HCT116 (cell line): ENCODE measurements at regions not wholly inside any gene's neighbourhood (a gene's known extent, or its start where the extent isn't known, plus 50 kb on each side); places are given as distances from the start of the nearest gene placed in this dataset.

ENCODE experiments used
- ATAC-seq: fragments of 200-7000 bp; cut with Tn5 transposase; 2 replicates; pipeline ENCODE4 v1.9.1; 2020; ENCODE audit warnings: mild to moderate bottlenecking, moderate library complexity
- BruUV-seq: library from RNA; stranded (reverse); fragments of 400-500 nt; replicated peaks from 2 replicates; lab custom pipeline; 2021; lab: Mats Ljungman, UMichigan
- CTCF ChIA-PET: fragments of 300-600 bp; sonication (Branson Sonifier 250); formaldehyde crosslinking; loops from one replicate; lab custom pipeline; 2021; ENCODE audit warnings: antibody characterized with exemption; lab: Charles Lee
- POLR2A ChIA-PET: fragments of 300-600, 350-600 bp; sonication (Branson Sonifier 250); formaldehyde crosslinking; loops from one replicate; lab custom pipeline; 2021; ENCODE audit warnings: antibody characterized with exemption; lab: Charles Lee
- RAD21 ChIA-PET, 2 experiments: fragments of 300-600 bp; sonication (Branson Sonifier 250); formaldehyde crosslinking; loops; one replicate each; lab custom pipeline; 2023; ENCODE audit warnings: low total read pairs in 2 of 2; ENCODE audit not compliant: uncharacterized antibody in 2 of 2, unreplicated experiment in 2 of 2, low non-redundant PET in 1 of 2; lab: Charles Lee
- DNase-seq: peaks from one replicate; pipeline ENCODE4 v3.0.0-alpha.2; 2010; ENCODE audit warnings: low read depth, low spot score
- H2AFZ ChIP-seq: fragments of 200-600 bp; shearing (Covaris generic), sonication (generic); 2 replicates; pipeline ENCODE4 v1.6.1; 2017; ENCODE audit warnings: low read depth, mixed run types, mixed read lengths, antibody characterized with exemption, low read length; ENCODE audit not compliant: poor library complexity, severe bottlenecking
- H3K27ac ChIP-seq: 2 replicates; pipeline ENCODE4 v1.5.1; 2012; ENCODE audit warnings: low read depth, low read length
- H3K27me3 ChIP-seq: fragments of 200-600 bp; sonication (generic); 2 replicates; pipeline ENCODE4 v1.6.1; 2016; ENCODE audit warnings: mixed run types, low read length, mixed read lengths; ENCODE audit not compliant: insufficient read depth
- H3K36me3 ChIP-seq, 2 experiments: fragments of 200-500 bp in 1 of 2; fragments of 200-600 bp in 1 of 2; sonication (Bioruptor generic) in 1 of 2; sonication (generic) in 1 of 2; 2 replicates each; pipeline versions ENCODE4 v1.5.1 to v1.6.1; 2014 to 2016; ENCODE audit warnings: low read length in 2 of 2, inconsistent platforms in 1 of 2, mixed read lengths in 1 of 2, mixed run types in 1 of 2; ENCODE audit not compliant: insufficient read depth in 2 of 2, control insufficient read depth in 1 of 2
- H3K4me1 ChIP-seq, 2 experiments: fragments of 200-600 bp in 1 of 2; sonication (generic) in 1 of 2; 2 replicates each; pipeline versions ENCODE4 v1.5.1 to v1.6.1; 2012 to 2017; ENCODE audit warnings: low read length in 2 of 2, inconsistent platforms in 1 of 2, mild to moderate bottlenecking in 1 of 2, mixed read lengths in 1 of 2, mixed run types in 1 of 2, moderate library complexity in 1 of 2; ENCODE audit not compliant: insufficient read depth in 2 of 2, control insufficient read depth in 1 of 2
- H3K4me2 ChIP-seq: fragments of 200-600 bp; sonication (generic); 2 replicates; pipeline ENCODE4 v1.6.1; 2017; ENCODE audit warnings: mixed run types, low read length, mixed read lengths
- H3K4me3 ChIP-seq, 2 experiments: fragments of 200-600 bp in 1 of 2; sonication (generic) in 1 of 2; replicated peaks in 1 of 2; 2 replicates each; pipeline ENCODE4 v1.5.1; 2011 to 2016; ENCODE audit warnings: low read length in 2 of 2, control low read depth in 1 of 2, low read depth in 1 of 2, mild to moderate bottlenecking in 1 of 2, mixed read lengths in 1 of 2, mixed run types in 1 of 2
- H3K79me2 ChIP-seq: fragments of 200-600 bp; sonication (generic); 2 replicates; pipeline ENCODE4 v1.6.1; 2017; ENCODE audit warnings: mild to moderate bottlenecking, mixed run types, low read length, moderate library complexity, mixed read lengths; ENCODE audit not compliant: insufficient read depth
- H3K9ac ChIP-seq: fragments of 200-600 bp; sonication (generic); 2 replicates; pipeline ENCODE4 v1.6.1; 2016; ENCODE audit warnings: low read length, mixed read lengths
- H3K9me2 ChIP-seq: fragments of 200-600 bp; sonication (generic), shearing (Covaris generic); 2 replicates; pipeline ENCODE4 v1.6.1; 2017; ENCODE audit warnings: mixed run types, mild to moderate bottlenecking, moderate library complexity; ENCODE audit not compliant: insufficient read depth
- H3K9me3 ChIP-seq, 2 experiments: fragments of 200-500 bp in 1 of 2; fragments of 200-600 bp in 1 of 2; sonication (Bioruptor generic) in 1 of 2; sonication (generic) in 1 of 2; 2 replicates each; pipeline ENCODE4 v1.6.1; 2014 to 2017; ENCODE audit warnings: low read length in 2 of 2, mixed read lengths in 2 of 2, inconsistent platforms in 1 of 2, low read depth in 1 of 2, mild to moderate bottlenecking in 1 of 2, mixed run types in 1 of 2, moderate library complexity in 1 of 2; ENCODE audit not compliant: control insufficient read depth in 1 of 2, insufficient read depth in 1 of 2
- H4K20me1 ChIP-seq: fragments of 200-600 bp; sonication (generic), shearing (Covaris generic); 2 replicates; pipeline ENCODE4 v1.6.1; 2017; ENCODE audit warnings: mixed run types, mild to moderate bottlenecking, moderate library complexity; ENCODE audit not compliant: insufficient read depth
- CEBPB ChIP-seq: IDR thresholded peaks from 2 replicates; pipeline ENCODE4 v1.6.1; 2012; ENCODE audit warnings: low read depth
- ELF1 ChIP-seq: IDR thresholded peaks from 2 replicates; pipeline ENCODE4 v1.6.1; 2012; ENCODE audit warnings: low read depth, borderline replicate concordance
- POLR2AphosphoS5 ChIP-seq: IDR thresholded peaks from 2 replicates; pipeline ENCODE4 v1.6.1; 2011; ENCODE audit warnings: mild to moderate bottlenecking, low read depth, low read length, moderate library complexity
- REST ChIP-seq: IDR thresholded peaks from 2 replicates; pipeline ENCODE4 v1.6.1; 2012; ENCODE audit warnings: low read depth
- SRF ChIP-seq: IDR thresholded peaks from 2 replicates; pipeline ENCODE4 v1.6.1; 2012; ENCODE audit warnings: low read depth
- TCF7L2 ChIP-seq: IDR thresholded peaks from 2 replicates; pipeline ENCODE4 v1.7.0; 2011; ENCODE audit warnings: borderline replicate concordance, inconsistent platforms; ENCODE audit not compliant: insufficient read depth, insufficient read length; ENCODE audit errors: extremely low read depth
- ZFX ChIP-seq: fragments of 450-650 bp; IDR thresholded peaks from 2 replicates; pipeline ENCODE4 v1.6.1; 2017
- ZNF274 ChIP-seq: fragments of 200-500 bp; sonication (Bioruptor generic); IDR thresholded peaks from 2 replicates; pipeline ENCODE4 v1.6.1; 2014; ENCODE audit warnings: mild to moderate bottlenecking, low read depth, low read length, inconsistent platforms
- intact Hi-C: fragments of 100-400 bp; cut with micrococcal nuclease; formaldehyde crosslinking; loops from 2 replicates; pipeline ENCODE4 v1.10.0; 2022
- TF ChIP-seq, protein P1 (sequence below): IDR thresholded peaks from 2 replicates; pipeline ENCODE4 v1.6.1; 2012
- TF ChIP-seq, protein P2 (sequence below): IDR thresholded peaks from 2 replicates; pipeline ENCODE4 v1.6.1; 2011; ENCODE audit warnings: mild to moderate bottlenecking, low read length, moderate library complexity; ENCODE audit not compliant: insufficient replicate concordance; ENCODE audit errors: extremely low read depth
- TF ChIP-seq, protein P3 (sequence below), 3 experiments: fragments of 200-600 bp in 1 of 3; sonication (generic) in 1 of 3; IDR thresholded peaks in 2 of 3; conservative IDR thresholded peaks in 1 of 3; 2 replicates each; pipeline ENCODE4 v1.5.1; 2012 to 2017; ENCODE audit warnings: low read depth in 2 of 3, low read length in 2 of 3, antibody characterized with exemption in 1 of 3, borderline replicate concordance in 1 of 3, control low read depth in 1 of 3, mild to moderate bottlenecking in 1 of 3, mixed read lengths in 1 of 3, mixed run types in 1 of 3, moderate library complexity in 1 of 3; ENCODE audit not compliant: insufficient read depth in 1 of 3

DNA sequence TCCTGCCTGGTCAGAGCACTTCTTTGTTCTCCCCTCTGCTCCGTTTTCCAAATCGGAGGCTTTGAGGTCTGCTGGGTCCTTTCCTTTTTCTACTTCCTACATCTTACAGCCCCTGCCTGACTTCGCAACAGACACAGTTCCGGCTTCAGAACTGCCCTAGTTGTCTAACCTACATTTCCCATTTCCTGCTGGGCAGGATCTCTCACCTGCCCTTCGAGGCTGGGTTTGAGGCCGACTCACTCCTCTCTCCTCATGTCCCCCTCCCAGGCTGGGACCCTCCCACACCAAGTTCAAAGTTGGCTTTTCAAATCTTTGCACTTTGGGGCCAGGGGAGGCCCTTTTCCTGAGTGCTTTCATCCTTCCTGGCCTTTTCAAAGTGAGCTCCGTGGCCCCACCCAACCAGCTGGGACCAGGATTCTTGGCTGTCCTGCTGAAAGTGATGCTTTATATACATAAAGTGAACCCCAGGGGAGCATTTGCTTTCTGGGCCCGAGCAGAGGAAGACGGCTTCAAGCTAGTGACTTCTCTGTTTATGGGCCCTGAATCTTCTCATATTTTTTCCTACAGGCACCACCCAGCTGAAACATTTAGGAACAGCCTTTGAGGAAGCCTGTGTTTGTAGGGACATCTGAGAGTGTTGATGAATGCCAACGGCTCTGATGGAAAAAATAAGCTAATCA is 281.0 kb upstream of the CRY1 start:
- CTCF ChIA-PET = no interaction called here
- POLR2A ChIA-PET = interaction anchor here (0.6 kb wide), 1 partner anchor 1780 kb away, joined by 3 read pairs; no protein-coding TSS in a partner anchor
- TF ChIP-seq REST (no peak), CEBPB (no peak), TCF7L2 (no peak), POLR2AphosphoS5 (no peak), ZFX (no peak), ZNF274 (no peak), ELF1 (no peak), SRF (no peak)
- TF ChIP-seq, protein P1, sequence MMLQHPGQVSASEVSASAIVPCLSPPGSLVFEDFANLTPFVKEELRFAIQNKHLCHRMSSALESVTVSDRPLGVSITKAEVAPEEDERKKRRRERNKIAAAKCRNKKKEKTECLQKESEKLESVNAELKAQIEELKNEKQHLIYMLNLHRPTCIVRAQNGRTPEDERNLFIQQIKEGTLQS = no peak
- TF ChIP-seq, protein P2, sequence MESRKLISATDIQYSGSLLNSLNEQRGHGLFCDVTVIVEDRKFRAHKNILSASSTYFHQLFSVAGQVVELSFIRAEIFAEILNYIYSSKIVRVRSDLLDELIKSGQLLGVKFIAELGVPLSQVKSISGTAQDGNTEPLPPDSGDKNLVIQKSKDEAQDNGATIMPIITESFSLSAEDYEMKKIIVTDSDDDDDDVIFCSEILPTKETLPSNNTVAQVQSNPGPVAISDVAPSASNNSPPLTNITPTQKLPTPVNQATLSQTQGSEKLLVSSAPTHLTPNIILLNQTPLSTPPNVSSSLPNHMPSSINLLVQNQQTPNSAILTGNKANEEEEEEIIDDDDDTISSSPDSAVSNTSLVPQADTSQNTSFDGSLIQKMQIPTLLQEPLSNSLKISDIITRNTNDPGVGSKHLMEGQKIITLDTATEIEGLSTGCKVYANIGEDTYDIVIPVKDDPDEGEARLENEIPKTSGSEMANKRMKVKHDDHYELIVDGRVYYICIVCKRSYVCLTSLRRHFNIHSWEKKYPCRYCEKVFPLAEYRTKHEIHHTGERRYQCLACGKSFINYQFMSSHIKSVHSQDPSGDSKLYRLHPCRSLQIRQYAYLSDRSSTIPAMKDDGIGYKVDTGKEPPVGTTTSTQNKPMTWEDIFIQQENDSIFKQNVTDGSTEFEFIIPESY = no peak
- TF ChIP-seq, protein P3, sequence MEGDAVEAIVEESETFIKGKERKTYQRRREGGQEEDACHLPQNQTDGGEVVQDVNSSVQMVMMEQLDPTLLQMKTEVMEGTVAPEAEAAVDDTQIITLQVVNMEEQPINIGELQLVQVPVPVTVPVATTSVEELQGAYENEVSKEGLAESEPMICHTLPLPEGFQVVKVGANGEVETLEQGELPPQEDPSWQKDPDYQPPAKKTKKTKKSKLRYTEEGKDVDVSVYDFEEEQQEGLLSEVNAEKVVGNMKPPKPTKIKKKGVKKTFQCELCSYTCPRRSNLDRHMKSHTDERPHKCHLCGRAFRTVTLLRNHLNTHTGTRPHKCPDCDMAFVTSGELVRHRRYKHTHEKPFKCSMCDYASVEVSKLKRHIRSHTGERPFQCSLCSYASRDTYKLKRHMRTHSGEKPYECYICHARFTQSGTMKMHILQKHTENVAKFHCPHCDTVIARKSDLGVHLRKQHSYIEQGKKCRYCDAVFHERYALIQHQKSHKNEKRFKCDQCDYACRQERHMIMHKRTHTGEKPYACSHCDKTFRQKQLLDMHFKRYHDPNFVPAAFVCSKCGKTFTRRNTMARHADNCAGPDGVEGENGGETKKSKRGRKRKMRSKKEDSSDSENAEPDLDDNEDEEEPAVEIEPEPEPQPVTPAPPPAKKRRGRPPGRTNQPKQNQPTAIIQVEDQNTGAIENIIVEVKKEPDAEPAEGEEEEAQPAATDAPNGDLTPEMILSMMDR (IDR thresholded peaks at IDR 0.05 in 2 of 3, conservative IDR thresholded peaks at IDR 0.05 in 1 of 3; ENCODE audit: borderline replicate concordance in 1 of 3, insufficient read depth in 1 of 3, low read depth in 2 of 3, low read length in 2 of 3) = no peak

More for the DNA sequence above, 281.0 kb upstream of the CRY1 start:
- Histone ChIP-seq H3K36me3 (no peaks in the 10 kb centered on the region), H3K9ac (no peak overlapping the region), H3K9me2 (no peaks in the 10 kb centered on the region), H3K79me2 (no peaks in the 10 kb centered on the region), H4K20me1 (no peaks in the 10 kb centered on the region), H3K4me2 (no peak overlapping the region), H3K4me3 (no peak overlapping the region), H3K4me1 (peaks cover 7 to 18% of the 10 kb centered on the region in 2 experiments), H2AFZ (no peak overlapping the region), H3K27ac (no peak overlapping the region), H3K27me3 (no peaks in the 10 kb centered on the region), H3K9me3 (no peaks in the 10 kb centered on the region)
- intact Hi-C loops = no loop called here
- no peak for DNase-seq
- BruUV-seq = no TSS peak
- RAD21 ChIA-PET = no interaction called here
- ATAC-seq = no peak
